ENCODE measurements at regions not wholly inside any gene's neighbourhood (a gene's known extent, or its start where the extent isn't known, plus 50 kb on each side); places are given as distances from the start of the nearest gene placed in this dataset.

DNA sequence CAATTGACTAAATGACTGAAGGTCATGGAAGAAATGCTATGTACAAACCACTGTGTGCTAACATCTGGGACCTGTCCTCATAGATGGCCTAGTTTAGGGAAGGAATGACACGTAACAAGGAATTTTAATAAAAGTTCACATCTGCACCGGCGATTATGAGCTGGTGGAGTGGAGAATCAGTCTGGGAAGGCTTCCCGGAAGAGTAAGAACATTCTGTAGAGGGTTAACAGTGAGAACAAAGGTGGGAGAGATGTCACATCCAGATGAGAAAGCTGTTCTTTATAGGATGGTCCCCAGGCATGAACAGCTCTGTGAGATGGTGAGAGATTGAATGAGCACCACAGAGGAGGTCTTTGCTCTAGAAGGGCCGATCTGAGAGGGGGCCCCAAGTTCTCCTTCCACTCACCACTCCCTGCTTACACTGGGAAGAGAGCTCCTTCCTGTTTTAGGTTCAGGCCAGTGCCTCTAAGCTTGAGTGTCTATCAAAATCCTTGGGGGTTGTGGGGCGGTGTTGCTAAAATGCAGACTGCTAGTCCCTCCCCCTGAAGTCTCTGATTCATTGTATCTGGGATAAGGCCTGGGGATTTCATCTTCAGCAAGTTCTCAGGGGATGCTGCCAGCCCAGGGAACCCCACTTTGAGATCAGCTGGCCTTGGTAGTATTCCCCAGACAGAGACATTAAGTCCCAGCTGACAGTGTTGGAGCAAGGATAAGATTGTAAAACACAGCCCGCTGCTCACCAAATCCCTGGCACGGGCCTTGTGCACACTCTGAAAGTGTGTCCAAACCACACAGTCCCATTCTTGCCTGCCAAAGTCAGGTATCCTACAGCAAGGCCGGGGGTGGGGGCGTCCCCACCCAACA, 294.7 kb upstream of the MAF start:
- ATAC-seq (no peak), DNase-seq (no peak)
- TF ChIP-seq, protein P1, sequence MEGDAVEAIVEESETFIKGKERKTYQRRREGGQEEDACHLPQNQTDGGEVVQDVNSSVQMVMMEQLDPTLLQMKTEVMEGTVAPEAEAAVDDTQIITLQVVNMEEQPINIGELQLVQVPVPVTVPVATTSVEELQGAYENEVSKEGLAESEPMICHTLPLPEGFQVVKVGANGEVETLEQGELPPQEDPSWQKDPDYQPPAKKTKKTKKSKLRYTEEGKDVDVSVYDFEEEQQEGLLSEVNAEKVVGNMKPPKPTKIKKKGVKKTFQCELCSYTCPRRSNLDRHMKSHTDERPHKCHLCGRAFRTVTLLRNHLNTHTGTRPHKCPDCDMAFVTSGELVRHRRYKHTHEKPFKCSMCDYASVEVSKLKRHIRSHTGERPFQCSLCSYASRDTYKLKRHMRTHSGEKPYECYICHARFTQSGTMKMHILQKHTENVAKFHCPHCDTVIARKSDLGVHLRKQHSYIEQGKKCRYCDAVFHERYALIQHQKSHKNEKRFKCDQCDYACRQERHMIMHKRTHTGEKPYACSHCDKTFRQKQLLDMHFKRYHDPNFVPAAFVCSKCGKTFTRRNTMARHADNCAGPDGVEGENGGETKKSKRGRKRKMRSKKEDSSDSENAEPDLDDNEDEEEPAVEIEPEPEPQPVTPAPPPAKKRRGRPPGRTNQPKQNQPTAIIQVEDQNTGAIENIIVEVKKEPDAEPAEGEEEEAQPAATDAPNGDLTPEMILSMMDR (IDR thresholded peaks at IDR 0.05) = no peak
- intact Hi-C loops (cut with DNase I) = no loop called here
- Histone ChIP-seq H3K4me3 (no peak overlapping the region), H3K9me3 (no peaks in the 10 kb centered on the region), H3K36me3 (no peaks in the 10 kb centered on the region), H3K27ac (no peak overlapping the region), H3K27me3 (no peaks in the 10 kb centered on the region), H3K4me1 (no peaks in the 10 kb centered on the region)

- Histone ChIP-seq H3K9me3 (no peaks in the 10 kb centered on the region), H3K27ac (no peak overlapping the region), H3K27me3 (no peaks in the 10 kb centered on the region), H3K36me3 (no peaks in the 10 kb centered on the region), H3K4me1 (no peaks in the 10 kb centered on the region), H3K4me3 (no peak overlapping the region)
- intact Hi-C loops (cut with DNase I) = no loop called here
- DNase-seq (no peak), ATAC-seq (no peak)
- TF ChIP-seq, protein P1 (IDR thresholded peaks at IDR 0.05) = no peak
Measured at GRCh38 chr16:79893445-79893844, 292.9 kb upstream of the MAF start.

- intact Hi-C loops (cut with DNase I) = no loop called here
- no peak overlapping the region for H3K4me3 ChIP-seq
- no peak for DNase-seq
- no peaks in the 10 kb centered on the region for H3K36me3 ChIP-seq
- H3K4me1 ChIP-seq = no peaks in the 10 kb centered on the region
- H3K27ac ChIP-seq = no peak overlapping the region
- ATAC-seq = no peak
- no peaks in the 10 kb centered on the region for H3K27me3 ChIP-seq
- TF ChIP-seq, protein P1 (IDR thresholded peaks at IDR 0.05) = no peak
- no peaks in the 10 kb centered on the region for H3K9me3 ChIP-seq
Measured at GRCh38 chr16:79892278-79892677, 291.7 kb upstream of the MAF start.

DNA sequence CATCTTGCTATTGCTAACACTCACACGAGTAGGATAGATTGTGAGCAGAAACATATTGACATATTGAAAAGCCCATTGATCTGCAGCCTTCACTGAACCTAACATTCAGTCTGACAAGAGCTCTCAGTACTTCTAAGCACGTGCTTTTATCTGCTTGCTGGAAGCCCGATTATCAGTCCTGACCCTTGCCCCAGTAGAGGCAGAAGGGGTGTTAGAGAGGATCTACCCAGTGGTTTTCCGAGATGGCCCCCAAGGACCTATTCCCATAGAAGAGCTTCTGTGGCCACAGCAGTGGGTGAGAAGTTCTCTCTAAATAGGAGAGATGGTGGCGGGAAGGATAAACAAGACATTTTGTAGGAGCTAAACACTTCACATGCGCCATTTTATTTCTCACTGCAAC, 290.9 kb upstream of the MAF start:
- no peaks in the 10 kb centered on the region for H3K27me3 ChIP-seq

More for the DNA sequence above, 290.9 kb upstream of the MAF start:
- intact Hi-C loops (cut with DNase I) = no loop called here
- ATAC-seq (no peak), DNase-seq (no peak)
- TF ChIP-seq, protein P1 (IDR thresholded peaks at IDR 0.05) = no peak
- no peaks in the 10 kb centered on the region for H3K9me3 ChIP-seq
- H3K36me3 ChIP-seq = no peaks in the 10 kb centered on the region
- H3K4me3 ChIP-seq = no peak overlapping the region
- no peak overlapping the region for H3K27ac ChIP-seq
- H3K4me1 ChIP-seq = no peaks in the 10 kb centered on the region

Data from left lung (tissue), 4 donors.